Right atrium auricular region (tissue), 2 donors: ENCODE measurements at regions not wholly inside any gene's neighbourhood (a gene's known extent, or its start where the extent isn't known, plus 50 kb on each side); places are given as distances from the start of the nearest gene placed in this dataset.

Source experiments
- DNase-seq: peaks from one replicate; pipeline ENCODE4 v3.0.0-alpha.2; 2019; ENCODE audit warnings: low spot score
- H3K27ac ChIP-seq, 2 donors: fragments of 200-600 bp; sonication (generic); 1 replicate in 1 of 2; 2 replicates in 1 of 2; pipeline ENCODE4 v1.5.1; 2016 to 2019
- H3K27me3 ChIP-seq, 2 donors: fragments of 200-600 bp; sonication (generic); one replicate each; pipeline versions ENCODE4 v1.5.1 to v1.6.0; 2017 to 2019
- H3K36me3 ChIP-seq: fragments of 200-600 bp; sonication (generic); one replicate; pipeline ENCODE4 v1.5.1; 2016
- H3K4me1 ChIP-seq, 2 donors: fragments of 200-600 bp; sonication (generic); one replicate each; pipeline versions ENCODE4 v1.5.1 to v1.6.0; 2017 to 2019
- H3K4me3 ChIP-seq, 2 donors: fragments of 200-600 bp; sonication (generic); 1 replicate in 1 of 2; 2 replicates in 1 of 2; pipeline ENCODE4 v1.5.1; 2017 to 2019; ENCODE audit warnings: mild to moderate bottlenecking in 1 of 2, moderate library complexity in 1 of 2
- H3K9me3 ChIP-seq, 2 donors: fragments of 200-600 bp; sonication (generic); one replicate each; pipeline ENCODE4 v1.5.1; 2019
- CTCF ChIP-seq, 2 donors: fragments of 200-600 bp; sonication (generic); IDR thresholded peaks; one replicate each; pipeline ENCODE4 v1.5.1; 2019; ENCODE audit warnings: antibody characterized with exemption in 2 of 2

- TF ChIP-seq CTCF (IDR thresholded peaks at IDR 0.05) = no peak
- no peak for DNase-seq
Observed at GRCh38 chr2:15855766-15856260, 84.5 kb upstream of the MYCN start.

GRCh38 chr2:15856318-15856717 lies 84.0 kb upstream of the MYCN start:
- Histone ChIP-seq H3K27me3 (no peaks in the 10 kb centered on the region), H3K27ac (no peak overlapping the region), H3K9me3 (no peaks in the 10 kb centered on the region), H3K4me1 (no peaks in the 10 kb centered on the region), H3K4me3 (no peak overlapping the region), H3K36me3 (no peaks in the 10 kb centered on the region)
- no peak for TF ChIP-seq CTCF (IDR thresholded peaks at IDR 0.05)
- no peak for DNase-seq

More at GRCh38 chr2:15855766-15856260, 84.5 kb upstream of the MYCN start:
- H3K4me1 ChIP-seq = no peaks in the 10 kb centered on the region
- H3K36me3 ChIP-seq = no peaks in the 10 kb centered on the region
- H3K9me3 ChIP-seq = no peaks in the 10 kb centered on the region
- H3K4me3 ChIP-seq = no peak overlapping the region
- no peaks in the 10 kb centered on the region for H3K27me3 ChIP-seq
- no peak overlapping the region for H3K27ac ChIP-seq

GRCh38 chr2:15858466-15858865 lies 81.9 kb upstream of the MYCN start:
- Histone ChIP-seq H3K4me3 (no peak overlapping the region), H3K27me3 (no peaks in the 10 kb centered on the region), H3K9me3 (no peaks in the 10 kb centered on the region), H3K27ac (no peak overlapping the region), H3K36me3 (no peaks in the 10 kb centered on the region), H3K4me1 (no peaks in the 10 kb centered on the region)
- no peak for TF ChIP-seq CTCF (IDR thresholded peaks at IDR 0.05)
- DNase-seq = no peak

- Histone ChIP-seq H3K36me3 (no peaks in the 10 kb centered on the region), H3K4me3 (no peak overlapping the region), H3K9me3 (no peaks in the 10 kb centered on the region), H3K27me3 (no peaks in the 10 kb centered on the region), H3K4me1 (no peaks in the 10 kb centered on the region), H3K27ac (no peak overlapping the region)
- DNase-seq = no peak
- no peak for TF ChIP-seq CTCF (IDR thresholded peaks at IDR 0.05)
Observed at GRCh38 chr2:15860051-15860663, 80.2 kb upstream of the MYCN start.

GRCh38 chr2:15860760-15861159 lies 79.6 kb upstream of the MYCN start:
- Histone ChIP-seq H3K9me3 (no peaks in the 10 kb centered on the region), H3K36me3 (no peaks in the 10 kb centered on the region)
- no peak for TF ChIP-seq CTCF (IDR thresholded peaks at IDR 0.05)

More at GRCh38 chr2:15860760-15861159, 79.6 kb upstream of the MYCN start:
- Histone ChIP-seq H3K4me1 (no peaks in the 10 kb centered on the region), H3K4me3 (no peak overlapping the region), H3K27ac (no peak overlapping the region), H3K27me3 (no peaks in the 10 kb centered on the region)
- no peak for DNase-seq
